Cardiac septum (tissue), 1 donor: ENCODE measurements at regions not wholly inside any gene's neighbourhood (a gene's known extent, or its start where the extent isn't known, plus 50 kb on each side); places are given as distances from the start of the nearest gene placed in this dataset.
"Not testable (repeated sequence)": the region's sequence is repeated elsewhere in the genome, so short reads cannot be mapped to it uniquely, and the experiment has no call there.

Source experiments
- DNase-seq: peaks from one replicate; pipeline ENCODE4 v3.0.0-alpha.2; 2020; ENCODE audit warnings: low spot score
- intact Hi-C: fragments of 100-400 bp; cut with DNase I; formaldehyde crosslinking; loops from one replicate; pipeline ENCODE4 v1.14.0; 2022
- donor health status: DM: no; HTN: no; CAD: no.

DNA sequence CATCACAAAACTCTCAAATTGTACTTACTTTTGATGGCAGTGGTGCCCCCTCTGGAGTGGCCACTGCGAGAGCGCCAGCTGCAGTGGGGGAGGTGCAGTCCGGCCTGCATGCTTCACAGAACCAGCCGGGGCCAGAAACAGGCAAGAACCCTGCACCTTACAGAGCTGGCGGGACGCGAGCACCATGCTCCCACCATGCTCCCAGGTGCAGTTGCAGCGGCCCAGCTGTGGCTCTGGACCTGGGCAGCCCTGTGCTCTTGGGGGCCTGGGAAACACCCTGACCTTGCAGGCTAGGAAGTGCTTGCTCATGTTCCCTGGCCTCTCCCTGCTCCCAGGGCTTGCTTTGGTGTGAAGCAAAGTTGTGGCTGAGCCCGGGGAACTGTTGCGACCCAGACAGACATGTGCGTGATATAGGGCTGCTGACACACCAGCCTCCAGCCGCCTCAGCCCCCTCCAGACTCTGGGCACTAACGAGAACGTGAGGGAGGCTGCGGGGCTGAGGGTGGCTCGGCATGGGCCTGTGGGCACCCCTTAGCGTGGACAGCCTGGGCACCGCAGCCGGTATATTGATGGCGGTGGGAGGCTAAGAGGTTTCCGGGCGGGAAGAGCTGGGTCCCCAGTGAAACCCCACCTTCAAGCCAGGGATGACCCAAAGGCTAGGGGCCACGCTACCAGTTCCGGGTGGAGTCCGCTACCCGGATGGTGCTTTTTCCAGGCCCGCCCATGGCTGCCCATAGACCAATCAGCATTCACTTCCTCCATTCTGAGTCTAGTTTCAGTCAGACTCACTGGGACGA lies 1809.9 kb upstream of the ACO1 start:
- intact Hi-C loops = no loop called here
- DNase-seq = peak; percentile 67

DNA sequence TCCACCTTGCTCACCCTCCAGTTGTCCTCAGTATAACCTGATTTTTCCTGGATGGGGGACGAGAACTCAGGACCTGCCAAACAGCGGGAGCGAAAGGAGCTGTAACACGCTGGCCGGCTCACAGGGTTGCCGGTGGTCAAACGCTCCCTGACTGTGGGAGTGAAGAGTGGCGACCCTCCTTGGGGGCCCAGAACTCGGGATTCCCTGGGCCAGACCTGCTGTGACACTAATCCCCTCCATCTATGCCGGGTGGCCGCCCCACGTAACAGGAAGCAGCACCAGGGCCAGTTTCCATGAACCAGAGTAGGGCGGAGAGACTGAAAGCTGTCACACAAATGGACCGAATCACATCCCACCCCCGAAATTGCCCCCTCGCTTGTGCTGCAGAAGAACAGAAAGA lies 1809.2 kb upstream of the ACO1 start:
- DNase-seq = peak; percentile 71
- intact Hi-C loops = no loop called here

GRCh38 chr9:30575691-30576090 lies 1808.8 kb upstream of the ACO1 start:
- DNase-seq = no peak
- intact Hi-C loops = no loop called here

DNA sequence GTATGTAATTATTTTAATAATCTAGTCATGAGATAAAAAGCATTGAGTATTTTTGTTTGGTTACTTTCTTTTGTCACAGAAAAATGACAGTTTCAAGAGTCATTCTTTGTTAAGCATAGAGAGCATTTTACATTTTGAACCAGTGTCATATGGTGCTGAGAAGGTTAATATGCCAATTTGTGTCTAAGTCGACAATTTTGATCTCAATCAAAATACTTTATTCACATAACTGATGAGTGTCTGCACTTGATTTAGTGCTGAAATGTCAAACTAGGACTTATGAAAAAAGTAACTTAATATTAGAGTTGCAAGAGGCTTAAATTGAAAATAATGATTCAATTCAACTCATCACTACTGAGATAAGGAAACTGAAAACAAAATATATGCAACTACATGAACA lies 1804.6 kb upstream of the ACO1 start:
- intact Hi-C loops = no loop called here
- no peak for DNase-seq

DNA sequence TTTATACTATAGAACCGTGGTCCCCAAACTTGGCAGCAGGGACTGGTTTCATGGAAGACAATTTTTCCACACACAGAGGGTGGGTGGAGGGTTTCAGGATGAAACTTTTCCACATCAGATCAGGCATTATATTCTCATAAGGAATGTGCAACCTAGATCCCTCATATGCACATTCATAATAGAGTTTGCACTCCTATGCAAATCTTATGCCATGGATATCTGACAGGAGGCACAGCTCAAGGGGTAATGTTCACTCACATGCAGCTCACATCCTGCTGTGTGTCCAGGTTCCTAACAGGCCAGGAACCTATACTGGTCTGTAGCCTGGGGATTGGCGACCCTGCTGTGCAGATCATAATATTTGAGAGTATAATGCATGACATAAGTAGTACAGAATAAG lies 1802.2 kb upstream of the ACO1 start:
- DNase-seq = no peak
- intact Hi-C loops = no loop called here

DNA sequence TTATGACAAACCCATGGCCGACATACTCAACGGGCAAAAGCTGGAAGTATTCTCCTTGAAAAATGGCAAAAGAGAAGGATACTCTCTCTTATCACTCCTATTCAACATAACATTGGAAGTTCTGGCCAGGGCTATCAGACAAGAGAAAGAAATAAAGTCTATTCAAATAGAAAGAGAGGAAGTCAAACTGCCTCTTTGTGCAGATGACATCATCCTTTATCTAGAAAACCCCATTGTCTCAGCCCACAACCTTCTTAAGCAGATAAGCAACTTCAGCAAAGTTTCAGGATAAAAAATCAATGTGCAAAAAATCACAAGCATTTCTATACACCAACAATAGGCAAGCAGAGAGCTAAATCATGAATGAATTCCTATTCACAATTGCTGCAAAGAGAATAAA lies 1799.9 kb upstream of the ACO1 start:
- no peak for DNase-seq
- intact Hi-C loops = no loop called here

GRCh38 chr9:30591461-30591860 lies 1793.0 kb upstream of the ACO1 start:
- DNase-seq = no peak
- intact Hi-C loops = no loop called here

- DNase-seq = no peak
- intact Hi-C loops = no loop called here
Measured at GRCh38 chr9:30597608-30598007, 1786.8 kb upstream of the ACO1 start.

- intact Hi-C loops = no loop called here
- DNase-seq = no peak
Measured at GRCh38 chr9:30605936-30606335, 1778.5 kb upstream of the ACO1 start.

GRCh38 chr9:30609713-30610112 lies 1774.7 kb upstream of the ACO1 start:
- DNase-seq = no peak
- intact Hi-C loops = no loop called here

GRCh38 chr9:30616782-30617181 lies 1767.7 kb upstream of the ACO1 start:
- intact Hi-C loops = not testable (repeated sequence)

DNA sequence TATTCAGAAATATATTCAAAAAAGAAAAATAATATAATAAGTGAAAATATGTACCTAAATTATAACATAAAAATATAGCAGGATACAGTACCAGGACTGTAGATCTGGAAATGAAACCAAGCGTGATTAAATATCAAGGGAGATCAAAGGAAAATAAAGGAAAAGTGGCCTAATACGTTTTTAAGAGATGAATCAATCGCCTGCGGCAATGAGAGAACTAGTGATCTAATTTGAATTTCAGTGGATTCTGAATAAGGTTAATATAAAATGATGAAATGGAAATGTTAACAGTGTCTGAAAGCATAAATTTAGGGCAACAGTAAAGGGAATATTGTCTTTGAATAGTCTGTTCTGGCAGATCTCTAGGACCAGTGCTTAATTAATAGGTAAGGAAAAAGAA lies 1761.9 kb upstream of the ACO1 start:
- no peak for DNase-seq
- intact Hi-C loops = no loop called here

More at GRCh38 chr9:30616782-30617181, 1767.7 kb upstream of the ACO1 start:
- not testable (repeated sequence) for DNase-seq

DNA sequence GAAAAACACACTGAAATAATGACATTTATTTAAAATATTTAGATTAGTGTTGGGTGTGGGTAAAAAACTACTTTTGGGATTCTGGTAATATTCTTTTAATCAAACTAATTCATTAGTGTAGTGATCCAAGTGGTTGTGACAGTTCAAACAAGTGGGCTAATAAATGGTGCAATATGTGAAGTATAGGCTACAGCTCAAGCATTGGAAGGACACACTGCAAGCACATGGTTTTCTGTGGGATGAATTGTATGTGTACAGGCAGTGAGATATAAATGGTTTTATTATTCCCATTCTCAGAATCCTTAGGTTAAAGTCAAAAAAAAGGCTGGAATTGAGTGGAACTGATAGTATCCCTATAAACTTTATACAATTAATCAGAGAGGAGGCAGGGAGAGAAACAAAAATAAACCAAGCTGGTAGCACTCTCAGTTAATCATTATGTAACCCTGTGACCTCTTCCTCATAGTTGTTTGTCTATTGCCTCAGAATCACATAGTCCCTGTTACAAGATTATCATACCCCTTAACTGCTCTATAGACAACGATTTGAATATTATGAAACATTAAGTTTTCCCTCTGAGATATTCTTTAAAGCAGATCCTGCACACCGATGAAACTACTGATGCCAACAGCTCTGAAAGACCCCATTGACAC lies 1755.4 kb upstream of the ACO1 start:
- intact Hi-C loops = no loop called here

DNA sequence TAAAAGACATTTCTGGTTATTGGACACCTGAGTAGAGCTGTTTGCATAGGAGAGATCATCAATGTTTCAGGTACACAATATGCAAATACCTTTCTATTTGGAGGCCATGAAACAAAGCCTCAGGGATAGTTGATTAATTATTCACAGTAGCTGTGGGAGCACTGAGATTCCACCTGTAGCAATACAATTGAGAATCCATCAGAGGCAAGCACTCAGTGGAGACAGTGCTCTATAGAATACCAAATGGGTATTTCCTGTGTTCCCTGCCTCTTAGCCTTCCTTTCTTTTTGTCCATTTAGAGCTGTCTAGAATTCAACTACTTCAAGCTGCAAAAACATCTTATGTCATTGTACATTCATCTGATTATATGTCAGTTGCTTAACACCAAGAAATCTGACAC lies 1754.0 kb upstream of the ACO1 start:
- intact Hi-C loops = no loop called here
- DNase-seq = no peak

More for the DNA sequence above, 1755.4 kb upstream of the ACO1 start:
- no peak for DNase-seq

GRCh38 chr9:30646639-30647038 lies 1737.8 kb upstream of the ACO1 start:
- intact Hi-C loops = not testable (repeated sequence)

DNA sequence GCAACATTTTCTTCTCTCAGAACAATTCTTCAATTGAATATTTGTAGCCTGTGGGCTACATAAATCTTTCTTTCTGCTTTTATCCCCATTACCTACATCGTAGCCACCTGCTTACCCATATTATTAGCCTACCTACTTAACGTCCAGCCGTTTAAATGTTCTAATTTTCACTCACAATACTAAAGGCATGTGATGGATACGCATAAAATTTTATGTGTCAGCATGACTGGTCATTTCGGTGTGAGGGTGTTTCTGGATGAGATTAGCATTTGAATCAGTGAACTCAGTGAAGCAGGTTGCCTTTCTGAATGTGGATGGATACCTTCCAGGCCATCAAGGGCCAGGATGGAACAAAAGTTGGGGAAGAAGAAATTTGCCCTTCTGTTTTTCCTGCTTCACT lies 1722.5 kb upstream of the ACO1 start:
- DNase-seq = no peak
- intact Hi-C loops = no loop called here

More at GRCh38 chr9:30646639-30647038, 1737.8 kb upstream of the ACO1 start:
- not testable (repeated sequence) for DNase-seq

DNA sequence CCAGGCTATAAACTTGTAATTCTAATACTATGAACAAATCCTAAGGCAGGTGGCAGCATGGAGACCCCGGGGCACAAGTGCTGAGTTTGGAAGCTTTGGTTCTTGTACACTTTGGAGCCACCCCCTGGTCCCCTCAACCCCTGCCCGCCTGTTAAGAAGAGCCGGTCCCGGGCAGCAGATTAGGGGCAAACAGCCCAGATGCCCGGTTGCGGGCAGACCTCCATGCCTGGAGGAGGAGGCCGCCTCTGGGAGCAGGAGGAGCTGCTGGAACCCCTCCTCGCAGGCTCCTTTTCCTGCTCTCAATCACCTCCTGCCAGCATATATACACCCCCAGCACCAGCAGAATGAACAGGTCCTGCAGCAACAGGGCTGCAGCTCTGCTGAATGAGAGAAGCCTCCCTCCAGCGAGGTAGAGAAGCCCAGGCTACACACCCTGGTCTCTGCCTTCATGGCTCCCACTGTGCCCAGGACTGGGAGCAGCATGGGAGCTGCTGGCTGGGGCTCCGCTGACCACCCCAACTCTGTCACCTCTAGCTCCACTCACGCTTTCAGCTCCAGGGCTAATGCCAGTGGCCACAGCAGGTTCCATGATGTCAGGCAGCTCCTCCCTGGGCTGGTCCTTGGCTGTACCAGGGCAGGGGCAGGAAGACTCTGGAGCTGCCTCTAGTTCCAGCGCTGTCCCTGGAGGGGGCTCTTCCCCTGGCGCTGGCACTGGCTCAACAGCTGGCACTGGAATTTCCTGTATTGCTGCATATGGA lies 1713.5 kb upstream of the ACO1 start:
- no peak for DNase-seq

DNA sequence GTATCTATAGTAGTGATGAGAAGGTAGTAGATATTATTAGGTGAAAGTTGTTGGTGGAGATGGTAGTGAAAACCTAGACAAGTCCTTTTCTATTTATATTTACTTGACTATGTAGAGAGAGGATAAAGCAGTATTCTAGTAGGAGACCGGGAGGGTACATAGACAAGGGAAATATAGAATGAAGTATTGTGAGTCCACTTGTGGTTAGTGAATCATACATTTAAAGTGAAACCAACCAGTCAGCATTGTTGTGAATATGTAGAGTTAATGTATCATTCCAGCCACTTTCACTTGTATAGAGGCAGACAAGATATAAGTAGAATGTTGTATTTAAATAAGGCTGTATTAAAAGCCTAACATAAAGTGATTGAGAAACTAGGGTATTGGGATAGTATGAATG lies 1711.3 kb upstream of the ACO1 start:
- intact Hi-C loops = no loop called here
- DNase-seq = no peak

More for the DNA sequence above, 1713.5 kb upstream of the ACO1 start:
- intact Hi-C loops = no loop called here

DNA sequence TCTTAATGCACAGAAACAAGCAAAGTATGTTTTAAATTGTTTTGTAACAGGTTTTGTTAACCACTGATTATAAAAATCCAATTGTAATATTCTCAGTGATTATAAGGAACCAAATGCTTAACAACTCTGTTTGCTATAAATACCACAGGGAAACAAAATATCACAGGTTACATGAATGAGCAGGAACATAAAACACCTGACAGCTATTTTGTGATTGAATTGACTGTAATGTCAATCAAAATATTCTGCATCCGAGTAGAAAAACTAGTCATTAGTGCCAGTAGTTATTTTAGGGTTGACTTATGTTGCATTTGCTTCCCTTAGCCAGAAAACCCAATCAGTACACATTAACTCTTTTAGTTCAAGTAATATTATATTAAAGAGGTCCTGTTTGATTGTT lies 1707.8 kb upstream of the ACO1 start:
- DNase-seq = no peak
- intact Hi-C loops = no loop called here

- intact Hi-C loops = no loop called here
- no peak for DNase-seq
Measured at GRCh38 chr9:30677221-30677620, 1707.2 kb upstream of the ACO1 start.

- intact Hi-C loops = no loop called here
- DNase-seq = no peak
Measured at GRCh38 chr9:30688801-30689200, 1695.6 kb upstream of the ACO1 start.
